SK-N-SH treated with all-trans-retinoic acid at 6 μM for 48 hours (cell line): ENCODE measurements at regions not wholly inside any gene's neighbourhood (a gene's known extent, or its start where the extent isn't known, plus 50 kb on each side); places are given as distances from the start of the nearest gene placed in this dataset.

Experiments used
- CREB5 ChIP-seq: fragments of 250-450 bp; sonication (Bioruptor Pico); IDR thresholded peaks from 2 replicates; pipeline ENCODE4 v1.5.1; 2020; ENCODE audit warnings: low read depth, mild to moderate bottlenecking, moderate library complexity
- PATZ1 ChIP-seq: fragments of 250-450 bp; sonication (Bioruptor Pico); IDR thresholded peaks from 2 replicates; pipeline ENCODE4 v1.8.0; 2020; ENCODE audit warnings: mild to moderate bottlenecking, moderate library complexity, borderline replicate concordance
- RARB ChIP-seq: fragments of 250-450 bp; sonication (Bioruptor Pico); IDR thresholded peaks from 2 replicates; pipeline ENCODE4 v1.8.0; 2021; ENCODE audit warnings: mild to moderate bottlenecking, moderate library complexity
- ZC3H10 ChIP-seq: fragments of 250-450 bp; sonication (Bioruptor Pico); IDR thresholded peaks from 2 replicates; pipeline ENCODE4 v1.5.1; 2021; ENCODE audit warnings: mild to moderate bottlenecking, moderate library complexity
- ZNF565 ChIP-seq: fragments of 450-650 bp; formaldehyde crosslinking; conservative IDR thresholded peaks from 2 replicates; pipeline ENCODE4 v1.5.0; 2020; ENCODE audit warnings: low read depth, mild to moderate bottlenecking, moderate library complexity

- no peak for TF ChIP-seq ZC3H10 (CRISPR knock-in tag)
- TF ChIP-seq PATZ1 (CRISPR knock-in tag), result no peak
- TF ChIP-seq CREB5 (CRISPR knock-in tag), result no peak
- TF ChIP-seq RARB (CRISPR knock-in tag), result no peak
- no peak for TF ChIP-seq ZNF565
Measured at GRCh38 chr11:111001081-111001430, 244.5 kb upstream of the POU2AF2 start.
